Amniotic epithelial cell (primary cell): ENCODE measurements at regions not wholly inside any gene's neighbourhood (a gene's known extent, or its start where the extent isn't known, plus 50 kb on each side); places are given as distances from the start of the nearest gene placed in this dataset.
"Not testable (repeated sequence)": the region's sequence is repeated elsewhere in the genome, so short reads cannot be mapped to it uniquely, and the experiment has no call there.

ENCODE experiments used
- DNase-seq: peaks from one replicate; pipeline ENCODE4 v3.0.0-alpha.2; 2010; ENCODE audit warnings: low read depth

DNA sequence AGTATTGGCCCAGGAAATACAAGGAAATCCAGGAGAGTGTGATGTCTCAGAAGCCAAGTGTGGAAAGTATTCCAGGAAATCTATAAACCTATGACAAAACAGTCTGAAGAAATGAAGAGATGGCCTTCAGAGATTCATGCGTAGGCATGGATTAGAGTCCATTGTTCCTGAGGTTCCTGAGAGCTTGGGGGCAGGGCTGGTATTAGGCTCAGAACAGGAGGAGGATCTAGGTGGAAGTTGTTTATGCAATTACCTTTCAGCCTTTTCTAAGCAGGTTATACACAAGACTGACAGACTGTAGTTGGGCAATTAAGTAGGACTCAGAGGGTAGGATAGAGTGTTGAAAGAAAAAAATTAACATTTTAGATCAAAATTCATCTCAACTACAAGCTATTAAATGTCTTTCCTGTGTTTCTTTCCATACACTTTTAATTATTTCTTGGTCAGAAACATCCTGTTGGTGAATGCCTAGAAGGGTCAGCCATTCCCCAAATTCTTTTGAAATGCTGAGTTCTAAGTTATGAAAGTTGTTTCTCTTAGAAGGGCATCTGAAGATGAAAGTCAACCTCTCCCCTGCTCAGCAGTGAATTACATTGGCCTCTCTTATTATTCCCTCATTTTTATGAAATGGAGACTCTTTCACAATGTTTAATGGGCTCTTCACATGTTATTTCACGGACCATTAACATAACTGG, 201.2 kb upstream of the MYLIP start:
- DNase-seq: no peak

DNA sequence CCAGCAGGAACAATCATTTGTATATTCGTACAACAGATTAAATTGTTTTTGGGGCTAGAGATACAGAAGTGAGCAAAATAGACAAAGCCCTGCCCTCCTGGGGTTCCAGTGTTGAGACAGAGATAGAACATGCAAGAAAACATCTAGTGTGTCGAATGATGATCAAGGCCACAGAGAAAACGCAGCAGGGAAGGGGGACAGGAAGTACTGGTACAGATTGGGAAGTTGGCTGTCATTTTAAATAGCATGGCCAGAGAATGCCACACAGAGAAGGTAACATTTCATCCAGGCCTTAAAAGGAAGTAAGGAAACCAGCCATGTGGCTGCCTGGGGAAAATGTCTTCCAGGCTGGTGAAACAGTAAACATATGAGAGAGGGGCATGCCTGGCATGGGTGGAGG, 202.6 kb upstream of the MYLIP start:
- no peak for DNase-seq

DNA sequence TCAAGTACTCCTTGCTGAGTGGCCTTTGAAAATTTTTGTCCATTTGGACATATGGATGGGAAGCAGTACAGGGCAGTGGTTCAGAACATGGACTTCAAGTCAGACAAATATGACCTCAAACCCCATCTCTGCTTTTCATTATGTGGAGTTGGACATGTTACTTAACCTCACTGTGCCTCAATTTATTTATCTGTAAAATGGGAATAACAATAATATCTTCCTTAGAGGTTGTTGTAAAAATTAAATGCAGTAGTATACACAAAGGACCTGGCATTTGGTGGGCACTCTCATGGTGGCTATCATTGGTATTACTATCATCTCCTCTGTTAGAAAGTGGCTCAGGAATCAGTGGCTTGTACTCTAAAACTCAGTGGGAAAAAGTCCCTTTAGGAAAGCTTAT, 204.0 kb upstream of the MYLIP start:
- DNase-seq: no peak

DNA sequence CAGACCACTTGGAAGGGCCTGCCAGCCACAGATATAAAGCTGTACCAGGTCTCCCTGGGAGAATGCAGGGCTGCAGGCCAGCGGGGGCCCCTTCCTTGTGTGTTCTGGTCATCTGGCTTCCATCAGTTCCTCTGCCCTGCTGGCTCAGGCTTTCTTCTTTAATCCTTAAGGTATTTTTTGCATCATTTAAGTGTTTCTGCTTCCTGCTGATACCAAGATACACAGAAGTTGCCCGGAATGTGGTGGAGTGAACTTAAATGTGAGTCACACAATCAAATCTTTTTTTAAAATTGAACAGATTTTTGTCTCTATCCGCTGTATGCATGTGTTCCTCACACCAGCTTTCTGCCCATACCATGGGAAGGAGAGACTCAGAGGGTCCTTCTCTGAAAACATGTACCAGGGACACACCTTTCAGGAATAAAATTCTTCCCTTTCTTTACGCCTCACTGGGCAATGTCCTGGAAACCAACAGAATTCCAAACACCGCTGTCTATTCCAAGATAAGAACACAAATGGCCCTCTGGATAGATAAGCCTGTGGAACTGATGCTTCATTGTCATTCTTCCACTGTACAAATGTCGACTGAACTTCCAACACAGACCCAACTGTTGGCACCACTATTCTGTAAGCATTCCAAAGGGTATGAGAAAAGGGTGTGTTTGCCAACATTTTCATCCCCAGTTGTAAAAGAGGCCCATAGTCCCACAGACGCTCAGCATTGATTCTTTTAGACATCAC, 206.2 kb upstream of the MYLIP start:
- peak; percentile 99 for DNase-seq

DNA sequence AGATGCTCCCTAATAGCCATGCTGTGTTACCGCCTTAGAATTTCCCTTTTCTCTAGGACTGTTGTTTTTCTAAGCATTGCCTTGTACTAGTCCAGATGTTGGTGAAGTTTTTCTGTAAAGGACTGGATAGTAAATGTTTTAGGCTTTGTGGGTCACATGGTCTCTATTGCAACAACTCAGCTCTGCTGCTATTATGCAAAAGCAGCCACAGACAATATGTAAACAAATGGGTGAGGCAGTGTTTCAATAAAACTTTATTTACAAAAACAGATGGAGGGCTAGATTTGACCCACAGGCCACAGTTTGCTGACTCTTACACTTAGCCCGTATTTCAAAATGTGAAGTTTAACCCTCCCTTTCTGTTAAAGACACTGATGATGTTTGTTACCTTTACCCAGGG, 207.6 kb upstream of the MYLIP start:
- peak; percentile 66 for DNase-seq

DNA sequence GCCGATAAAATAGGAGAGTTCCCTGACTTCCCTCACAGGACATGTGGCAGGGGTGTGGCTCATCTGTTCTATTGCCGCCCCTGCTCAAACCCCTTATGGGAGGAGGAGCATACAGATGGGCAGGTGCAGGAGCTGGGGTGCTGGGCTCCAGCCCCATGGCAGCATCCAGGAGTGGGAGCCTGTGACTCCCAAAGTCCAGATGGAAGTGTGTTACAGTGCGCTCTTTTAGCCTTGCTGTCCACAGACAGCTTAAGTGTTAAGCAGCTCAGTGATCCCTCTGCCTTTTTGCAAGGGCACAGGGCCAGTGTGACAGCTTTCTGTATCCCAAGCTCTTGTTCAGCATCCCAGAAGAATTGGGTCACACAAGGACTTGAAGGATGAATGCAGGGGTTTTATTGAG, 212.3 kb upstream of the MYLIP start:
- no peak for DNase-seq

DNA sequence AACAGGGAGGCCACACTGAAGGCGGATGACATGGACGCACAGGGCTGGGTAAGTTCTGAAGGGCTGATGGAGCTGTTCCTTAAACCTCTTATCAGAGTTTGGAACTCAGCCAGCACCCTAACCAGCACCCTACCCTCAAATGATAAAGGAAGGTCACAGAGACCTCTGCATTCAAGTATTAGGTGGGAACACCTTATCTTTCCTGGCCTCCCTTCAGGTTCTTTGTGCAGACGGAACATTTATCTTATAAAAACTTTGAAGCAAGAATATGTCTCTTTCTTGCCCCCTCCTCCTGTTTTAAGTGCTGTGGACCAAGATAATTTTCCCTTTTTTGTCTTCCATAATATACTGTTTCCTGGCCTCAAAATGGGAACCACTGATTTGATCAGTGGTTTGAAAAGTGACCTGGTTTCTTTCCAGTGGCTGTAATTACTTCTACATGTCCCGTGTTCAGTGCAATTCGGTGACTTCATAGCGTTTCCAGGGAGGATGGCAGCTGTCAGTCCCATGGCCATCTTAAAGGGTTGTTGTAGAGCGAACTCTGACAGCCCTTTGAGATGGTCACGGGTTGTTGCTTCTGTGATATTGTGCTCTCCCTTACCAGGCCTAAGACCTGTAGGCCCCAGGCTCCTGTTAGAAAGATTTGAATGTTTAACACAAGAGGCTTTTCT, 213.2 kb upstream of the MYLIP start:
- DNase-seq: no peak

DNA sequence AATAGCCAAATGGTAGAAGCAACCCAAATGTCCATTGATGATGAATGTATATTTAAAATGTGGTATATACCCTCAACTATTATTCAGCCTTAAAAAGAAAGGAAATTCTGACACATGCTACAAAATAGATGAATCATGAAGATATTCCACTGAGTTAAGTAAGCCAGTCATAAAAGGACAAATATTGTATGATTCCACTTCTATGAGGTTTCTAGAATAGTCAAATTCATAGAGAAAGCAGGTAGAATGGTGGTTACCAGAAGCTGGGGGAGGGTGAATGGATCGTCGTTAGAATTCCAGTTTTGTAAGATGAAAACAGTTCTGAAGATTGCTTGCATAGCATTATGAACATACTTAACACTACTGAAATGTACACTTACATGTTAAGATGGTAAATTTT, 214.3 kb upstream of the MYLIP start:
- no peak for DNase-seq

DNA sequence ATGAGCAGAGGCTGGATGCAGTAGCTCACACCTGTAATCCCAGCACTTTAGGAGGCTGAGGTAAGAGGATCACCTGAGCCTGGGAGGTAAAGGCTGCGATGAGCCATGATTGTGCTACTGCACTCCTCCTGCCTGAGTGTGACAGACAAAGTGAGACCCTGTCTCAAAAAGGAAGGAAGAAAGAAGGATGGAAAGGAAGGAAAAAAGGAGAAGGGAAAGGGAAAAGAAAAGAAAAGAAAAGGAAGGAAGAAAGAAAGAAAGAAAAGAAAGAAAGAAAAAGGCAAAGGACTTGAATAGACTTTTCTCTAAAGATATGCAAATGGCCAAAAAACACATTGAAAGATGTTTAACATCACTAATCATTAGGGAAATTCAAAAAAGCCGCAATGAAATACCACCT, 215.3 kb upstream of the MYLIP start:
- DNase-seq: no peak

DNA sequence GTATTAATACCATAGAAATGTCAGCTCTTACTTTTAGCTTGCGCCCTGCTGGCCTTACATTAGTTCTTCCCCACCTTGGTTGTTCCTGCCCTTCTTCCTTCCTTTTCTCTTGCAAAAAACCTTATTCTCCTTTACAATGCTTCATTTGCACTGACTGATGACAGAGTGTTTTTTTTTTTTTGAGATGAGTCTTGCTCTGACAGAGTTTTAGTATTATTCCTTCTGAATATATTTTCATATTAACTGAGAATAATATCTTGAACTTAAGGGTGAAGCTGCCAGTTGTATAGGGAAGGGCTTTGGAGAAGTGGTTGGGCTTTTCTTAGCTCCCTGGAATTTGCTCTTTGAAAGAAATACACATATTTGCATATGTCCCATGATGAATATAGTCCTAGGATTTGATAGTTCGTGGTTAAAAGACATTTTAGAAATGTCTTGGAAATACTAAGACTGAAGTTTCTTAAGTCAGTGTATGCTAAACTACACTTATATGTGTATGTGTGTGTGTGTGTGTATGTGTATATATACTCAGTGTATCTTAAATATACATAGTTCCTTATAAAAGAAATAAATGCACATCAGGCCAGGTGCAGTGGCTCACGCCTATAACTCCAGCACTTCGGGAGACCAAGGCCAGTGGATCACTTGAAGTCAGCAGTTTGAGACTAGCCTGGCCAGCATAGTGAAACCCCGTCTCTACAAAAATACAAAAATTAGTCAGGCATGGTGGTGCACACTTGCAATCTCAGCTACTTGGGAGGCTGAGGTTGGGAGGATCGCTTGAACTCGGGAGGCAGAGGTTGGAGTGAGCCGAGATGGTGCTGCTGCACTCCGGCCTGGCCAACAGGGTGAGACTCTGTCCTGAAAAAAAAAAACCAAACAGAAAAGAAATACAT, 216.1 kb upstream of the MYLIP start:
- DNase-seq: no peak

DNA sequence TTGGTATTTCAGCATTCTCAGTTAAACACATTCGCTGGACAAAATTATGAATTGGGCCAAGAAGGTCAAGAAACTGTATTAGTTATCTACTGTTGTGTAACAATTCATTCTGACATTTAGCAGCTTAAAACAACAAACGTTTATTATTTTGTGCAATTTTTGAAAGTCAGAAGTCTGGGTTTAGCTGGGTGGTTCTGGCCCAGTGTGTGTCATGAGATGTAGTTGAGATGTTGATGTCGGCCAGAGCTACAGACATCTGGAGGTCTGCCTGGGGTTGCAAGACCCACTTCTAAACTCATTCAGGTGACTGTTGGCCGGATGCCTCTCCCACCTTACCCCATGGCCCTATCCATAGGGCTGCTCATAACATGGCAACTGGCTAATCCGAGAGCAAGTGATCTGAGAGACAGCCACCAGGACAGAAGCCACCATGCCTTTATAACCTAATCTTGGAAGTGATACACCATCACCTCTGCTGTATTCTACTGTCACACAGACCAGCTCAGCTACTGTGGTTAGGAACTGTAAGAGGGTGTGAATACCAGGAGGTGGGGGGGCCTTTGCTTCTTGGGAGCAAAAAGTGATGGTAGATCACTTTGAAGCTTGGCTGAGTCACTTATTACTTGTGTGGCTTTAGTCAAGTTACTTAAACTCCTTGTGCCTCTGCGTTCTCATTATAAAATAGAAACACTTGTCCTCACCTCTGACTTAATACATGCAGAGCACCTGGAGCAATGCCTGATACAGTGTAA, 217.0 kb upstream of the MYLIP start:
- no peak for DNase-seq

DNA sequence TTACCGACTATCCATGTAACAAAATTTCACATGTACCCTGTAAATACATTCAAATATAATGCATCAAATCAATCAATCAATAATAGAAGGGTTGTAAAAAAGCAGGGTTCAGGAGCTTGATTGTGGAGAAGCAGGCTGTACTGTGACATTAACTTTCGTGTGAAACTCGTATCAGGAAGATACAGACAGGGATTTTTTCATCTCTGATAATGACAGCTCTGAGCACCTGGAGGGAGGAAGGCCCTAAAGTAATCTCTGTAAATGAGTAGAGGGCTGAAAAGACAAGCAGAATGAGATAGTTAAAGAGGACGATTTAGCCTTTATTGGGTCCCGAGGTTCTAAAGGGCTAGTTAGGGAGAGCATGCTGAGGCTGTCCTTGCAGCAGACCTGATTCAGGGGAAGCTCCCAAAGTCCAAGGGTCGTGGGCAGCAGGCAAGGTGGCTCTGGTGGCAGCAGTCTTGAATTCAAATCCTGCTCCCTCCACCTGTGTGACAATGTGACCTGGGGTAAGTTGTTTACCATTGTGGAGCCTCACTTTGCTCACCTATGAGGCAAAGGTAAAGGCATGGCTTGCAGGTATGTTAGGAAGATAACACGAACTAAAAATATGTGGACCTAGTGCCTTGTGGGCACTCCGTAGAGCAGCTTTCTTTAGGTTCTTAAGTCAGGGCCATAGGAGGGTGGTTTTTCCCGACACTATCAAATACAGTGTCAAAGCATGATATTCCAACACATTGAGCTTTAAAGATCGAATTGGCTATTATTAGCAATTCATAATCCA, 219.4 kb upstream of the MYLIP start:
- no peak for DNase-seq

DNA sequence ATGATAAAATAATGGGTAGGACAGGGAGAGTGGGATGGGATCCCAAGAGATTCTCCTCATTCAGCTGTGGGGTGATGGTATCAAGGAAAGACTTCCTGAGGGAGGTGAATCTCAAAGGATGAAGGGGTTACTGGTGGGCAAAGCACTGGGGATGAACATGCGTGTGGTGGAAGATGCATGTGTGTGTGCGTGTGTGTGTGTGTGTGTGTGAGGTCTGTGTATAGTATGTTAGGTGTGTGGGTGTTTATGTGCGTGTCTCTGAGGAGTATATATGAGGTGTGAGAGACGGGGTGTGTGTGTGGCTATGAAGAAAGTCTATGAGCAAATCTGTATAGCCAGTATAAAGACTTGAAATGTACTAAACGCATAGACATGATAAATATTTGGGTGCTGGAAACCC, 220.0 kb upstream of the MYLIP start:
- no peak for DNase-seq

DNA sequence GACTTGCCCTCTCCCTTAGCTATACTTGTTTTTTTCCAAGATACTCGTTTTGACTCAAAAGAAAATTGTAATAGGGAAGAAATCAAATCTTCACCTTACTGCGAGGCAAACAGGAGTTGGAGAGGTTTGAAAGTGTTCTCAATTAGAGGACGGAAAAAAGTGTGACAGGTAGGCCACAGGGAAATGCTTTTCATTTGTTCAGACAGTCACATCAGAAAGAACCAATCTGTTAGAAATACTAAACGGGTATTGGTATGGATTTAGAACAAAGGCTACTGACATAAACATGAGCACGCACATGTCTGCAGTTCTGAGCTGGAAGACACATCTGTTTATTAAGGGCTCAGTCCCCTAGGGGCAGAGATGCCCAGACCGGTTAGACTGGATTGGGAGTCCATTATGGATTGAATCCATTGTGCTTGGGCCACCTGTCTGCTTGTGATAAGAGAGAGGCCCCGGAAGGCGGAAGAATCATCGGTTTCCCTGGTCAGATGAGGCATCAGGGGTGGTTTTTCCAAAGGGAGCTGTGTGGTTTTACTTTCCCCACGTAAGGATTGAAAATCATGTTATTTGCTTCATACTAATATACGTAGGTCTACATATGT, 220.9 kb upstream of the MYLIP start:
- no peak for DNase-seq

DNA sequence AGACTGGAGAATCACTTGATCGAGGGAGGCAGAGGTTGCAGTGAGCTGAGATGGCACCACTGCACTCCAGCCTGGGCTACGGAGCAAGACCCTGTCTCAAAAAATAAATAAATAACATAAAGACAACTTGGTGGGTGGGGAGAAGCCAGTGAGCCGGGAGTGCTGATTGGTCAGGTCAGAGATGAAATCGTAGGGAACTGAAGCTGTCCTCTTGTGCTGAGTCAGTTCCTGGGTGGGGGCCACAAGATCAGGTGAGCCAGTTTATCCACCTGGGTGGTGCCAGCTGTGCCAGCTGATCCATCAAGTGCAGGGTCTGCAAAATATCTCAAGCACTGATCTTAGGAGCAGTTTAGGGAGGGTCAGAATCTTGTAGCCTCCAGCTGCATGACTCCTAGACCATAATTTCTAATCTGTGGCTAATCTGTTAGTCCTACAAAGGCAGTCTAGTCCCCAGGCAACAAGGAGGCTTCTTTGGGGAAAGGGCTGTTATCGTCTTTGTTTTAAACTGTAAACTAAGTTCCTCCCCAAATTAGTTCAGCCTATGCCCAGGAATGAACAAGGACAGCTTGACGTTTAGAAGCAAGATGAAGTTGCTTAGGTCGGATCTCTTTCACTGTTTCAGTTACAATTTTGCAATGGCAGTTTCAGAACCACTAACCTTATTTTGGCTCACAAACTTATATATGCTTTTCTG, 221.5 kb upstream of the MYLIP start:
- DNase-seq: not testable (repeated sequence)

DNA sequence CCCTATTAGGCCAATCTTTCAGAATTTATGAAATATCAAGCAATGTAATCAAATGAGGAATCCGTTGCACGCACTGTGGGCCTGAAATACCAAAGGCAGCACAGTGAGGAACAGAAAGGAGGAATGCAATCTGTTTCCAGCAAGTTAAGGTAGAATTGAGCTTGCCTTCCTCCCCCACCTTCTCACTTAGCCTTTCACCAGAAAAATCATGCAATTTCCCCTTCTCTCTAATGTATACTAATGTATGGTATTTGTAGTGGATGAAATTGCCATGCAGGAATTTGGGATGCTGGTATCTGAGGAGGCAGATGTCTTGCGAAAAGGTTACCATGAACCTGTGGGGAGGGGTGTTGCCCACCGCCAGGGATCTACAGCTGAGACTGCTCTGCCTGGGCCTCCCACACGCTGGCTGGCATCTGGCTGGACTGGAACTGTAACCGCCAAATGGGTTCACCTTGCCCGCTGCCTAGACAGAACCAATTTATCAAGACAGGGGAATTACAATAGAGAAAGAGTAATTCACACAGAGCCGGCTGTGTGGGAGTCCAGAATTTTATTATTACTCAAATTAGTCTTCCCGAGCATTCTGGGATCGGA, 222.4 kb upstream of the MYLIP start:
- no peak for DNase-seq

DNA sequence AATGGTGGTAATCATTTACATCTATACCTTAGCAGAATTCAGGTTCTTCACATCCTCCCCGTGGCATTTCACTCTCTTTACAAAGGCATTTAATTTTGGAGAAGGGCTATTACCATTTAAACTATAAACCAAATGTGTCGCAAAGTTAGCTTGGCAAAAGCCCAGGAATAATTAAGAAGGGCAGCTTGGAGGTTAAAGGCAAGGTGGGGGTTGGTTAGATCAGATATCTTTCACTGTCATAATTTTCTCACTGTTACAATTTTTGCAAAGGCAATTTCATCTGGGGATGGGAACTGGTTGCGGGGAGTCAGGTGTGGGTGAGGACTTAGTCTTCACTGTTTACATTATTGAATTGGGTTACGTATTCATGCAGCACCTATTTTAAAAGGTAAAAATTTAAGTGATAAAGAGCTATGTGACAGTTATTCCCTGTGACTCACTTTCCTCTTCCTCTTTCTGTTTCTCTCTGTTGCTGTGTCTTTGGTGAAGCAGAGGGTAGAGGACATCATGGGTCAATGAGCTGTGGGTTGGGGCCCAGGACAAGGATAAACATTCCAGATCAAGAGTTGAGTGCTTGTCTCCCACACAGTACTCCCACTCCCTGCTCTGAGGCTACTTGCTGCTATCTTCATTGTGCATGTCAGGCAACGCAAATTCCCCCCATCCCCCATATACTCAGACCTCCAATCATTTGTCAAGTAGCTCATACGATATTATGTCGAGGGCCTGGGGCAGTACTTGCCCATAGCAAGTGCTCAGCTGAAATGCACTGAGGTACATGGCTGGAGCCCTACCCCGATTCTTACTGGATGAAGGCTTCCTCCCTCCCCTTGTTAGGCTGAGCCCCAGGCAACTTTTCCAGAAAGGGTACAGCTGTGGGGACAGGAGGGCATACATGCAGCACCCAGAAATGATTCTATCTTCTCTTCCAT, 223.1 kb upstream of the MYLIP start:
- peak; percentile 75 for DNase-seq
